HepG2 (cell line): ENCODE measurements at regions not wholly inside any gene's neighbourhood (a gene's known extent, or its start where the extent isn't known, plus 50 kb on each side); places are given as distances from the start of the nearest gene placed in this dataset.

Experiments used
- ATAC-seq: fragments of 200-7000 bp; cut with Tn5 transposase; 3 replicates; pipeline ENCODE4 v1.9.1; 2020; ENCODE audit warnings: mild to moderate bottlenecking, moderate library complexity
- BruUV-seq: library from RNA; stranded (reverse); fragments of 400-500 nt; replicated peaks from 2 replicates; lab custom pipeline; 2021; lab: Mats Ljungman, UMichigan
- CTCF ChIA-PET: fragments of 300-600 bp; formaldehyde crosslinking; extraction: SDS; loops from one replicate; lab custom pipeline; 2021; ENCODE audit warnings: low total read pairs, inconsistent platforms, low intra/inter-chr PET ratio; lab: Yijun Ruan, JAX
- POLR2A ChIA-PET: fragments of 350-600 bp; sonication (Branson Sonifier 250); formaldehyde crosslinking; loops from one replicate; lab custom pipeline; 2020; ENCODE audit warnings: antibody characterized with exemption, inconsistent platforms; lab: Yijun Ruan, JAX
- DNase-seq: peaks from one replicate; pipeline ENCODE4 v3.0.0-alpha.2; 2015; ENCODE audit warnings: low spot score
- FAIRE-seq: peaks from 3 replicates; lab custom pipeline; 2011; peaks lifted over from hg19 to GRCh38; lab: Jason Lieb, UNC
- H2AFZ ChIP-seq: one replicate; pipeline ENCODE4 v1.6.1; 2011; ENCODE audit warnings: low read length, inconsistent platforms
- H3K27ac ChIP-seq: fragments of 300-600 bp; 3 replicates; pipeline ENCODE4 v1.8.0; 2011; ENCODE audit warnings: mixed run types, mild to moderate bottlenecking, mixed read lengths, low read length, inconsistent platforms; ENCODE audit not compliant: insufficient read depth; ENCODE audit errors: extremely low read length
- H3K27me3 ChIP-seq, 2 experiments: fragments of 200-600 bp in 1 of 2; 2 replicates in 1 of 2; 3 replicates in 1 of 2; pipeline versions ENCODE4 v1.6.0 to v1.8.0; 2011; ENCODE audit warnings: low read length in 2 of 2, mild to moderate bottlenecking in 2 of 2, moderate library complexity in 2 of 2, inconsistent platforms in 1 of 2; ENCODE audit not compliant: insufficient read depth in 2 of 2, control insufficient read depth in 1 of 2
- H3K36me3 ChIP-seq, 2 experiments: fragments of 200-600 bp in 1 of 2; replicated peaks in 1 of 2; 2 replicates in 1 of 2; 3 replicates in 1 of 2; pipeline versions ENCODE4 v1.5.1 to v1.8.0; 2011; ENCODE audit warnings: low read length in 2 of 2, inconsistent platforms in 1 of 2; ENCODE audit not compliant: insufficient read depth in 2 of 2, control insufficient read depth in 1 of 2
- H3K4me1 ChIP-seq: 2 replicates; pipeline ENCODE4 v1.5.1; 2012; ENCODE audit warnings: low read length, inconsistent platforms; ENCODE audit not compliant: insufficient read depth
- H3K4me2 ChIP-seq: 2 replicates; pipeline ENCODE4 v1.6.0; 2011; ENCODE audit warnings: low read depth, low read length, inconsistent platforms
- H3K4me3 ChIP-seq, 3 experiments: fragments of 200-600 bp in 1 of 3; sonication (generic), shearing (Covaris generic) in 1 of 3; replicated peaks in 1 of 3; 2 replicates each; pipeline ENCODE4 v1.5.1; 2011 to 2016; ENCODE audit warnings: low read length in 3 of 3, inconsistent platforms in 2 of 3, low read depth in 2 of 3, mild to moderate bottlenecking in 2 of 3, control low read depth in 1 of 3, mixed read lengths in 1 of 3; ENCODE audit not compliant: insufficient read depth in 1 of 3
- H3K79me2 ChIP-seq: one replicate; pipeline ENCODE4 v1.6.1; 2011; ENCODE audit warnings: low read length, inconsistent platforms; ENCODE audit not compliant: insufficient read depth
- H3K9ac ChIP-seq: 2 replicates; pipeline ENCODE4 v1.6.0; 2011; ENCODE audit warnings: mild to moderate bottlenecking, low read depth, low read length, inconsistent platforms; ENCODE audit not compliant: insufficient read depth
- H3K9me3 ChIP-seq: 2 replicates; pipeline ENCODE4 v1.5.1; 2012; ENCODE audit warnings: mild to moderate bottlenecking, low read length
- H4K20me1 ChIP-seq: 2 replicates; pipeline ENCODE4 v1.6.0; 2011; ENCODE audit warnings: inconsistent platforms, mild to moderate bottlenecking, low read length, moderate library complexity; ENCODE audit not compliant: insufficient read depth
- RBAK ChIP-seq: sonication (generic); formaldehyde crosslinking; IDR thresholded peaks from 2 replicates; pipeline ENCODE4 v1.5.1; 2020; ENCODE audit warnings: mild to moderate bottlenecking, missing genetic modification reagents
- RBM39 ChIP-seq: fragments of 200-400 bp; formaldehyde crosslinking; IDR thresholded peaks from one replicate; pipeline ENCODE4 v1.6.1; 2018; ENCODE audit warnings: antibody characterized with exemption, mild to moderate bottlenecking, low read depth, low read length; ENCODE audit not compliant: poor library complexity, severe bottlenecking
- WGBS: methylation state at CpG from one replicate; pipeline ENCODE4 v1.1.6; 2017; ENCODE audit warnings: low lambda C conversion rate; 5-methylcytosine and 5-hydroxymethylcytosine counted together
- in situ Hi-C: cut with HindIII; loops from 2 replicates; pipeline ENCODE4 v1.10.0; 2017; ENCODE audit warnings: low pct_unique_long_range_greater_than_20kb; ENCODE audit not compliant: extremely low pct_ligation_motif_present
- intact Hi-C: fragments of 100-400 bp; cut with micrococcal nuclease; formaldehyde crosslinking; loops from one replicate; pipeline ENCODE4 v1.10.0; 2022; ENCODE audit not compliant: unreplicated experiment

- no peak for ATAC-seq
- no peaks in the 10 kb centered on the region for H4K20me1 ChIP-seq
- no peak overlapping the region for H3K4me2 ChIP-seq
- H3K4me3 ChIP-seq, result no peak overlapping the region
- ChIA-PET POLR2A (no interaction called here), CTCF (no interaction called here)
- H3K4me1 ChIP-seq, result no peaks in the 10 kb centered on the region
- peak; percentile 85 for TF ChIP-seq RBAK (CRISPR knock-in tag)
- TF ChIP-seq RBM39, result no peak
- BruUV-seq, result no TSS peak
- H3K9ac ChIP-seq, result no peak overlapping the region
- intact Hi-C loops, result no loop called here
- no peaks in the 10 kb centered on the region for H3K36me3 ChIP-seq
- no peaks in the 10 kb centered on the region for H3K9me3 ChIP-seq
- no peak for DNase-seq
- no peak for FAIRE-seq
- H3K79me2 ChIP-seq, result no peaks in the 10 kb centered on the region
- peaks cover 2 to 11% of the 10 kb centered on the region in 2 experiments for H3K27me3 ChIP-seq
- 48% methylated on average over 4 of the region's 5 CpGs for WGBS
- in situ Hi-C loops, result no loop called here
- no peak overlapping the region for H2AFZ ChIP-seq
- no peak overlapping the region for H3K27ac ChIP-seq
Measured at GRCh38 chr22:45112136-45112879, 51.4 kb upstream of the NUP50 start.
